Hepatocyte (in vitro differentiated cells): ENCODE measurements at regions not wholly inside any gene's neighbourhood (a gene's known extent, or its start where the extent isn't known, plus 50 kb on each side); places are given as distances from the start of the nearest gene placed in this dataset.

ENCODE experiments used
- CTCF ChIP-seq: fragments of 200-600 bp; sonication (generic); IDR thresholded peaks from 2 replicates; pipeline ENCODE4 v1.5.1; 2016; ENCODE audit warnings: antibody characterized with exemption, mild to moderate bottlenecking; ENCODE audit not compliant: poor library complexity
- EZH2 ChIP-seq: fragments of 200-600 bp; sonication (generic); IDR thresholded peaks from 2 replicates; pipeline ENCODE4 v1.6.1; 2016; ENCODE audit warnings: antibody characterized with exemption, mild to moderate bottlenecking, borderline replicate concordance

GRCh38 chr12:127300075-127300474, 966.9 kb upstream of the TMEM132C start:
- TF ChIP-seq EZH2, result no peak
- TF ChIP-seq CTCF, result no peak
